Right lobe of liver (tissue), 6 donors: ENCODE measurements at regions not wholly inside any gene's neighbourhood (a gene's known extent, or its start where the extent isn't known, plus 50 kb on each side); places are given as distances from the start of the nearest gene placed in this dataset.
A peak's percentile ranks its signal among the peaks of the same experiment; 100 is the strongest.

ENCODE experiments used
- ATAC-seq, 4 donors: fragments of 200-7000 bp; cut with Tn5 transposase; one replicate each; pipeline ENCODE4 v1.9.1; 2020; ENCODE audit warnings: mild to moderate bottlenecking in 4 of 4, moderate library complexity in 4 of 4
- DNase-seq, 3 donors: peaks; one replicate each; pipeline ENCODE4 v3.0.0-alpha.2; 2020
- H3K27ac ChIP-seq, 3 donors: fragments of 200-600 bp; one replicate each; pipeline ENCODE4 v1.8.0; 2022
- H3K27me3 ChIP-seq, 2 donors: fragments of 200-600 bp; one replicate each; pipeline ENCODE4 v1.8.0; 2022
- H3K36me3 ChIP-seq, 4 donors: fragments of 200-600 bp; sonication (generic) in 1 of 4; one replicate each; pipeline versions ENCODE4 v1.5.1 to v1.8.0; 2017 to 2022; ENCODE audit warnings: control low read depth in 1 of 4
- H3K4me1 ChIP-seq, 4 donors: fragments of 200-600 bp; sonication (generic) in 1 of 4; one replicate each; pipeline versions ENCODE4 v1.5.1 to v1.8.0; 2017 to 2022; ENCODE audit warnings: control low read depth in 1 of 4
- H3K4me3 ChIP-seq, 3 donors: fragments of 200-600 bp; one replicate each; pipeline ENCODE4 v1.8.0; 2022
- H3K9me3 ChIP-seq, 4 donors: fragments of 200-600 bp; sonication (generic) in 1 of 4; one replicate each; pipeline versions ENCODE4 v1.5.1 to v1.8.0; 2017 to 2022; ENCODE audit warnings: control low read depth in 1 of 4
- CTCF ChIP-seq, 4 donors: fragments of 200-600 bp in 3 of 4; fragments of 450-650 bp in 1 of 4; IDR thresholded peaks; one replicate each; pipeline versions ENCODE4 v1.5.1 to v1.8.0; 2016 to 2022; ENCODE audit warnings: antibody characterized with exemption in 4 of 4, mild to moderate bottlenecking in 2 of 4
- POLR2A ChIP-seq: fragments of 450-650 bp; IDR thresholded peaks from one replicate; pipeline ENCODE4 v1.6.1; 2017; ENCODE audit warnings: antibody characterized with exemption, mild to moderate bottlenecking
- WGBS: methylation state at CpG from one replicate; pipeline ENCODE4 v1.1.6; 2018; ENCODE audit warnings: low coverage, low lambda C conversion rate; ENCODE audit not compliant: insufficient coverage; ENCODE audit errors: missing lambda C conversion rate; 5-methylcytosine and 5-hydroxymethylcytosine counted together
- intact Hi-C, 2 donors: fragments of 100-400 bp; cut with DNase I; formaldehyde crosslinking; loops; one replicate each; pipeline versions ENCODE4 v1.11.2 to v1.14.1; 2022
- donor health status: DM: no; HTN: yes; CAD: no.
- donor health status: DM: no; HTN: no; CAD: no.
- donor health status: DM: no; HTN: no; CAD: no.
- donor health status: DM: no; HTN: yes; CAD: no.
- donor health status: DM: no; HTN: yes; CAD: no.

DNA sequence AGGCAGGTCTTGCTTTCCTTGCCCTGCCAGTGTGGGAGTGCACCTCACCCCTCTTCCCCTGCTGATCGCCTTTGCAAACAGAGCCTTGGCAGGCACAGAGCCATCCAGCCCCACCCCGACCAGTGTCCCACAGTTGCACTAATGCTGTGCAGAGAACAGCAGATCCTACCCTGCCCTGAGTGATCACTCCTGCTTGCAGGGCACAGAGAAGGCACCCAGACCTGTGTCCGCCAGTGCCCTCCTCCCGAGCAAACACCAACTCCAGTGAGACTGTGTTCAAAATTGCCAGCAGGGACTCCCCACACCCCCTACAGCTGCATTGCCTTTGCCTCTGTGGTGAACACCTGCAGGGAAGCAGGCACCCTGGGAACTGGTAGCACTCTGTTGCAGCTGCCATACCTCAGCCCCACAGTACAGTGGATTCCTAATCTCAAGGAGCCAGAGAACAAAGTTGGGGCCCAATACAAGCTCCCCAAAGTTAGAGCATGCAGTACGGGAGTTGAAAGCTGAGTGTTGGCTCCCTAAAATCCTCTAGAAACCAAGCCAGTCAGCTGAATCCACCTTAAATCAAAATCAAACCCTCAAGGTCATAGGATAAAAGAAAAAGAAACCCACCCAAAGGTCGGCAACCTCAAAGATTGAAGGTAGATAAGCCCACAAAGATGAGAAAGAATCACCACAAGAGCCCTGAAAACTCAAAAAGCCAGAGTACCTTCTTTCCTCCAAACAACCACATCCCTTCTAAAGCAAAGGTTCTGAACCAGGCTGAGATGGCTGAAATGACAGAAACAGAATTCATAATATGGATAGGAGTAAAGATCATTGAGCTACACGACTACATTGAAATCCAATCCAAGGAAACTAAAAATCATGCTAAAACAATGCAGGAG, 92.9 kb upstream of the PIK3R1 start:
- WGBS: 34% methylated on average over 5 of the region's 7 CpGs
- no peak overlapping the region for H3K4me3 ChIP-seq
- H3K36me3 ChIP-seq: no peaks in the 10 kb centered on the region
- peaks cover 0 to 14% (median 3%) of the 10 kb centered on the region in 4 donors for H3K4me1 ChIP-seq
- peak; percentile 96 to 99 (median 98) for ATAC-seq
- no peaks in the 10 kb centered on the region for H3K9me3 ChIP-seq
- H3K27me3 ChIP-seq: no peaks in the 10 kb centered on the region
- no peak for TF ChIP-seq POLR2A
- no peak for TF ChIP-seq CTCF (IDR thresholded peaks at IDR 0.05)
- peak; percentile 67 to 95 (median 94) for DNase-seq
- peak overlapping the region in 2 of 3 donors; percentile 34 to 70 for H3K27ac ChIP-seq
- intact Hi-C loops: no loop called here

DNA sequence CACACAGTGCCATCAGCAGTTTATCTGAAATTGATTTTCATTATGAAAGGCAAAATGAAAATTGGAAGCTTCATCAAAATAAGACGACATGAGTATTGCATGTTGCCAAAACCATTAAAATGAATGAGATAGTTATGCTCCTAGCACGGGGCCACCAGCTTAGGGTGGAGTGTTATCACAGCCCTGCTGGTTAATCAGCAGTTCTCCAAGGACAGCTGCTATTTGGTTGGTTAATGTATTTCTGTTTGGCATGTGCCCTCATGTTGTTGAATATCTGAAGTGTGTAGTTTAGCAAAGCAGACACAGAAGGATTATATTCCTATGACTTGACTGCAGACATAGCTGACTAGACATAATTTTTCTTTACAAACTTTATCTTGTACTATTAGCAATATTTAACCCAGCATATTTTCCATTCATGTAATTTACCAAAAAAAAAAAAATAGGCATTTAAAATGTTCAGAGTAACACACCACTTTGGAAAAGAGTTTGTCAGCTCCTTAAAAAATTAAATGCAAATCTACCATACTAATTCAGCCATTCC, 98.6 kb upstream of the PIK3R1 start:
- H3K4me3 ChIP-seq: no peak overlapping the region
- H3K36me3 ChIP-seq: no peaks in the 10 kb centered on the region
- H3K4me1 ChIP-seq: peaks cover 0 to 26% (median 0%) of the 10 kb centered on the region in 4 donors
- no peak overlapping the region for H3K27ac ChIP-seq
- H3K27me3 ChIP-seq: no peaks in the 10 kb centered on the region
- no peak for TF ChIP-seq POLR2A
- no peak for TF ChIP-seq CTCF (IDR thresholded peaks at IDR 0.05)
- DNase-seq (no peak), ATAC-seq (peak; percentile 70 to 86 (median 78))
- intact Hi-C loops: no loop called here
- no peaks in the 10 kb centered on the region for H3K9me3 ChIP-seq
- WGBS: 33% methylated on average over 2 of the region's 2 CpGs

DNA sequence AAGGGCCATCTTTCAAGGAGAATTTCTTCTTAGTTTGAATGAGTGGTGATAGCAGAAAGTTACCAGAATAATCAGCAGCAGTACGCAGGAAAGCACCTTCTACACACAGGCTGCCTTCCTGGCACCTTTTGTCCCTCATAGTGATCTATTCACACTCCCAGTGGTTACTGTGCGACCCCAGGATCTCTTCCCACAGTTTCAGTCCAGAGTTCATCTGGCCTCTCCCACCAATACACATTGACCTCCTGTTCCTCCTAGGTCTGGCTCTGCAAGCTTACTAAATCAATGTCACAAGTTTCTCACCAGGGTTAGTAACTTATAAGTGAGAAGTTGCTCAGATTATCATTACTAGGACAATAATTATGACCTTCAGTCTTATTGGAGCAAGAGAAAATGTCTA, 99.1 kb upstream of the PIK3R1 start:
- ATAC-seq: peak; percentile 40 to 76 (median 58)
- TF ChIP-seq POLR2A: no peak
- TF ChIP-seq CTCF (IDR thresholded peaks at IDR 0.05): no peak

DNA sequence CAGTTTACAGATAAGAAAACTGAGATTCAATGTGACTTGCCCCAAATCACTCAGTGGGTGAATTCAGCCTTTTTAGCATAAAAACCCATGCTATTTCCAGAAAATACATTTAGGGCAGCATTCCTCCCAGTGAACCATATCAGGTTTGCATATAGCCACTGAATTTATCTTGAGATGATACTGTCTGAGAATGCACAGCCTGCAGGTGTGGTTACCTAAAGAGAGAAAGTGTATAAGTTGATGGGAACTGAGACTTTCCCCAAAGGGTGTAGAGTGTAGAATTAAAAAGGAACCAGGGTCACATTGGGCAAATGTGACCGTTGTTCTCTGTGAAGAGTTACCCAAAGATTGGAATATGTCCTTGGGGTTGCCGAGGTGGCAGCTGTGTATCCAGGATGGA, 100.0 kb upstream of the PIK3R1 start:
- intact Hi-C loops: no loop called here
- DNase-seq (no peak), ATAC-seq (peak in 1 of 4 donors; percentile 25)
- no peak overlapping the region for H3K27ac ChIP-seq
- WGBS: 42% methylated on average over 2 of the region's 2 CpGs
- no peaks in the 10 kb centered on the region for H3K36me3 ChIP-seq
- H3K4me3 ChIP-seq: no peak overlapping the region
- peaks cover 0 to 23% (median 0%) of the 10 kb centered on the region in 4 donors for H3K4me1 ChIP-seq
- H3K27me3 ChIP-seq: no peaks in the 10 kb centered on the region
- no peak for TF ChIP-seq CTCF (IDR thresholded peaks at IDR 0.05)
- TF ChIP-seq POLR2A: no peak
- H3K9me3 ChIP-seq: no peaks in the 10 kb centered on the region

More for the DNA sequence above, 99.1 kb upstream of the PIK3R1 start:
- Histone ChIP-seq H3K27me3 (no peaks in the 10 kb centered on the region), H3K36me3 (no peaks in the 10 kb centered on the region), H3K27ac (no peak overlapping the region), H3K9me3 (no peaks in the 10 kb centered on the region), H3K4me3 (no peak overlapping the region), H3K4me1 (peaks cover 0 to 23% (median 0%) of the 10 kb centered on the region in 4 donors)
- 51% methylated on average over 2 of the region's 2 CpGs for whole genome bisulfite sequencing
- intact Hi-C loops: no loop called here
- no peak for DNase-seq
